ENCODE measurements at regions not wholly inside any gene's neighbourhood (a gene's known extent, or its start where the extent isn't known, plus 50 kb on each side); places are given as distances from the start of the nearest gene placed in this dataset.

DNA sequence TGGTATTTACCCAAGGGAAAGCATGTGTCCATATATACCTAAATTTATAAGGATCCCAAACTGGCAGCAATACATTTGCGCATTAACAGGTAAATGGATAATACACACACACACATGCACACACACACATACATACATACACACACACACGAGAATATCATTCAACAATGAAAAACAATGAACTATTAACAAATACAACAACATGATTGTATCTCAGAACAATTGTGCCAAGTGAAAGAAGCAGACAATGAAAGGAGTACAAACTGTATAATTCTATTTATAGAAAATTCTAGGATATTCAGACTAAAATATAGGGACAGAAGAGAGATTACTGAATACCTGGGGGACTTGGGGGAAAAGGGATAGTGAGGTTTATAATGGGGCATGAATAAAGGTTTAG is 323.0 kb downstream of the KCNJ2 start:
- no peak for TF ChIP-seq CTCF (IDR thresholded peaks at IDR 0.05; ENCODE audit: poor library complexity)
- no peak for TF ChIP-seq EZH2 (IDR thresholded peaks at IDR 0.05; ENCODE audit: borderline replicate concordance)

Measured in hepatocyte (in vitro differentiated cells).